Upper lobe of left lung (tissue), 4 donors: ENCODE measurements at regions not wholly inside any gene's neighbourhood (a gene's known extent, or its start where the extent isn't known, plus 50 kb on each side); places are given as distances from the start of the nearest gene placed in this dataset.
"Not testable (repeated sequence)": the region's sequence is repeated elsewhere in the genome, so short reads cannot be mapped to it uniquely, and the experiment has no call there.

Experiments used
- EP300 ChIP-seq, 4 donors: sonication (generic); formaldehyde crosslinking; IDR thresholded peaks; one replicate each; pipeline ENCODE4 v1.5.1; 2017; ENCODE audit warnings: antibody characterized with exemption in 4 of 4, control low read depth in 2 of 4
- POLR2AphosphoS5 ChIP-seq, 2 donors: sonication (generic); formaldehyde crosslinking; IDR thresholded peaks; one replicate each; pipeline ENCODE4 v1.5.1; 2017; ENCODE audit warnings: antibody characterized with exemption in 2 of 2
- TF ChIP-seq, protein P1 (sequence below), 6 experiments: fragments of 450-650 bp in 4 of 6; fragments of 200-600 bp in 2 of 6; sonication (generic) in 2 of 6; IDR thresholded peaks; one replicate each; pipeline ENCODE4 v1.5.1; 2016 to 2019; ENCODE audit warnings: antibody characterized with exemption in 6 of 6

DNA sequence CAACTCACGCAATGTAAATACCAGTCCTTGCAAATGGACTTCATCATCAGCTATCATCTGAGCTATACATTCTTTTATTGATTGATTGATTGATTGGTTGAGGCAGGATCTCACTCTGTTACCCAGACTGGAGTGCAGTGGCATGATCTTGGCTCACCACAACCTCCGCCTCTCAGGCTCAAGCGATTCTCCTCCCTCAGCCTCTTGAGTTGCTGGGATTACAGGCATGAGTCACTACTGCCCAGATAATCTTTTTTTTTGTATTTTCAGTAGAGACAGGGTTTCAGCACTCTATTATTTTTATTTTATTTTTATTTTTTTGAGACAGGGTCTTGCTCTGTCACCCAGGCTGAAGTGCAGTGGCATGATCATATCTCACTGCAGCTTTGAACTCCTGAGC is 369.5 kb downstream of the MAT2B start:
- TF ChIP-seq, protein P1, sequence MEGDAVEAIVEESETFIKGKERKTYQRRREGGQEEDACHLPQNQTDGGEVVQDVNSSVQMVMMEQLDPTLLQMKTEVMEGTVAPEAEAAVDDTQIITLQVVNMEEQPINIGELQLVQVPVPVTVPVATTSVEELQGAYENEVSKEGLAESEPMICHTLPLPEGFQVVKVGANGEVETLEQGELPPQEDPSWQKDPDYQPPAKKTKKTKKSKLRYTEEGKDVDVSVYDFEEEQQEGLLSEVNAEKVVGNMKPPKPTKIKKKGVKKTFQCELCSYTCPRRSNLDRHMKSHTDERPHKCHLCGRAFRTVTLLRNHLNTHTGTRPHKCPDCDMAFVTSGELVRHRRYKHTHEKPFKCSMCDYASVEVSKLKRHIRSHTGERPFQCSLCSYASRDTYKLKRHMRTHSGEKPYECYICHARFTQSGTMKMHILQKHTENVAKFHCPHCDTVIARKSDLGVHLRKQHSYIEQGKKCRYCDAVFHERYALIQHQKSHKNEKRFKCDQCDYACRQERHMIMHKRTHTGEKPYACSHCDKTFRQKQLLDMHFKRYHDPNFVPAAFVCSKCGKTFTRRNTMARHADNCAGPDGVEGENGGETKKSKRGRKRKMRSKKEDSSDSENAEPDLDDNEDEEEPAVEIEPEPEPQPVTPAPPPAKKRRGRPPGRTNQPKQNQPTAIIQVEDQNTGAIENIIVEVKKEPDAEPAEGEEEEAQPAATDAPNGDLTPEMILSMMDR (IDR thresholded peaks at IDR 0.05) = not testable (repeated sequence)
- not testable (repeated sequence) for TF ChIP-seq EP300, POLR2AphosphoS5 (IDR thresholded peaks at IDR 0.05)
